Astrocyte of the spinal cord (primary cell): ENCODE measurements at regions not wholly inside any gene's neighbourhood (a gene's known extent, or its start where the extent isn't known, plus 50 kb on each side); places are given as distances from the start of the nearest gene placed in this dataset.

Source experiments
- DNase-seq: peaks from one replicate; pipeline ENCODE4 v3.0.0; 2011; ENCODE audit warnings: low read depth, low spot score
- H3K4me3 ChIP-seq: 2 replicates; pipeline ENCODE4 v1.5.1; 2011; ENCODE audit warnings: low read depth, mild to moderate bottlenecking, low read length, moderate library complexity
- in situ Hi-C: cut with HindIII; loops from 2 replicates; pipeline ENCODE4 v1.10.0; 2017; ENCODE audit warnings: low sequenced_read_pairs
- TF ChIP-seq, protein P1 (sequence below): IDR thresholded peaks from 2 replicates; pipeline ENCODE4 v1.5.1; 2012; ENCODE audit warnings: low read depth, mild to moderate bottlenecking, low read length, inconsistent platforms

DNA sequence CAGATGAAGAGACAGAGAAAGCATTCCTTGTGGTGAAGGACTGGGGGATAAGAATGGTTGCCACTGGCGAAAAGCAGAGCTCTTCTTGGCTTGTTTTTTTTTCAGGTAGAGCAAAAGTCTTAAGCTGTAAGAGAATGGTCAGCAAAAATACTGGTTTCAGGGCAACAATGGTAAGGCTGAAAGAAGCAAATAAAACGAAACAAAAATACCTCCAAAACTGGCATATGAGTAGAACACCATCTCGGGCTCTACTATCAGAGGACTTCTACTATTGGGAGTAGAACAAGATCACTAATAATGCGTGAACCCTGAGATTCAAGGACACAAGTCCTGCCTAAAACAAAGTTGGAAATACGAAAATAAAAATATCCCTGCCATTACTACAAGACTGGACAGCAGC lies 1823.2 kb upstream of the CDH6 start:
- no peak overlapping the region for H3K4me3 ChIP-seq
- TF ChIP-seq, protein P1, sequence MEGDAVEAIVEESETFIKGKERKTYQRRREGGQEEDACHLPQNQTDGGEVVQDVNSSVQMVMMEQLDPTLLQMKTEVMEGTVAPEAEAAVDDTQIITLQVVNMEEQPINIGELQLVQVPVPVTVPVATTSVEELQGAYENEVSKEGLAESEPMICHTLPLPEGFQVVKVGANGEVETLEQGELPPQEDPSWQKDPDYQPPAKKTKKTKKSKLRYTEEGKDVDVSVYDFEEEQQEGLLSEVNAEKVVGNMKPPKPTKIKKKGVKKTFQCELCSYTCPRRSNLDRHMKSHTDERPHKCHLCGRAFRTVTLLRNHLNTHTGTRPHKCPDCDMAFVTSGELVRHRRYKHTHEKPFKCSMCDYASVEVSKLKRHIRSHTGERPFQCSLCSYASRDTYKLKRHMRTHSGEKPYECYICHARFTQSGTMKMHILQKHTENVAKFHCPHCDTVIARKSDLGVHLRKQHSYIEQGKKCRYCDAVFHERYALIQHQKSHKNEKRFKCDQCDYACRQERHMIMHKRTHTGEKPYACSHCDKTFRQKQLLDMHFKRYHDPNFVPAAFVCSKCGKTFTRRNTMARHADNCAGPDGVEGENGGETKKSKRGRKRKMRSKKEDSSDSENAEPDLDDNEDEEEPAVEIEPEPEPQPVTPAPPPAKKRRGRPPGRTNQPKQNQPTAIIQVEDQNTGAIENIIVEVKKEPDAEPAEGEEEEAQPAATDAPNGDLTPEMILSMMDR, result no peak
- in situ Hi-C loops, result no loop called here
- no peak for DNase-seq

DNA sequence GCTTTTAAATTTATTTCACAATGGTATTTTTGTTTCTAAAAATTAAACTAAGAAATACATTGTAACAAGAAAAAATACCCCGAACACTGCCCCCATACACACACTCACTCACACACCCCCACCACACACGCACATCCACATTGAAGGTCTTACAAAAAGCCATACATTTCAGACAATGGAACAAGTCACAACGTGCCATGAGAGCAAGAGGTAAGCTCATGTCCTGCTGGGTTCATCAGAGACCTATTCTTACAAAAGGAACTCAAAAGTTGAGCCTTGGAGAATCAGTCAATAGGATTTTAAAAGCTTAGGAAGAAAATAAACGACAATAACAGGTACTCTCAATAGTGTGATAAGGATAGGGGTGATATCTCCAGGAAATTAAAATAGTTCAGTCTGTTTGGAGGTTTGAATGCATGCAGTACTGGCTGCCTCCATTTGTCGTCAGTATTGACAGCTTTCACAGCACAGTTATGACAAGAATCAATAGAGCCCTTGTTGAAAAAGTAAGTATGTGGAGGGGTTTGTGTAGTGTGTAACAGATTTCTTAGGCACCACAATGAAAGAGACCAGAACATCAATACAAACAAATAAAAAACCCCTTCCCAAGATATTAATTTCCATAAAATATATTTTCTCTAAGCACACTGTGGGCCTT lies 1826.2 kb upstream of the CDH6 start:
- in situ Hi-C loops, result no loop called here

DNA sequence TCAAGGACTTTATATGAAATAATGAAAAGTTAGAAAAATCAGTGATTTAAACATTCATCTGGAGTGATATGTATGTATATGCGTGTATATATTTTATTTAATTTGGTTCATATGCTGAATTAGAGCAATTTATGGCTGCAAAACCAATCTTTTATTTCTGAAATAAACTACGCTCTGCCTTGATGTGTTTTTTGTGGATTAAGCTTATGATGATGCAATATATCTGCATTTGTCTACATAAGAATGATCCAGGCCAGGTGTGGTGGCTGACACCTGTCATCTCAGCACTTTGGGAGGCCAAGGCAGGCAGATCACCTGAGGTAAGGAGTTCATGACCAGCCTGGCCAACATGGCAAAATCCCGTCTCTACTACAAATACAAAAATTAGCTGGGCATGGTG lies 1842.3 kb upstream of the CDH6 start:
- DNase-seq, result no peak
- H3K4me3 ChIP-seq, result no peak overlapping the region
- TF ChIP-seq, protein P1, result no peak
- in situ Hi-C loops, result no loop called here

More for the DNA sequence above, 1826.2 kb upstream of the CDH6 start:
- no peak overlapping the region for H3K4me3 ChIP-seq
- TF ChIP-seq, protein P1, result no peak
- DNase-seq, result no peak

DNA sequence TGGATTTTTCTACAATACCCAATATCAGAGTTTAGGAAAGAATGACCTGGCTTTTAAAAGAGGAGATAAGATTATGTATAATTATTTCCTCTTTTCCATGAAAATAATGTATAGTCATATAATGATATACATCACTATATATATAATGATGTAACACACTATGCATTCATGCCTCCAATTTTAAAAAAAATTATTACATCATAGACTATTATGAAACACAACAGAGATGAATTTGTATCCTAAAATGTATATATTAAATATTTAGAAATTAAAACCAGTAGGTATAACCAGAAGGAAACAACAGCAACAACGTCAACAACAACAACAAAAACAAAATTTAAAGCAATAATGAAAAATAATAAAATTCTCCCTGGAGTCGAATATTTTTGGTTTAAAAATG lies 1856.5 kb upstream of the CDH6 start:
- no peak for DNase-seq
- H3K4me3 ChIP-seq, result no peak overlapping the region
- in situ Hi-C loops, result no loop called here
- TF ChIP-seq, protein P1, result no peak

DNA sequence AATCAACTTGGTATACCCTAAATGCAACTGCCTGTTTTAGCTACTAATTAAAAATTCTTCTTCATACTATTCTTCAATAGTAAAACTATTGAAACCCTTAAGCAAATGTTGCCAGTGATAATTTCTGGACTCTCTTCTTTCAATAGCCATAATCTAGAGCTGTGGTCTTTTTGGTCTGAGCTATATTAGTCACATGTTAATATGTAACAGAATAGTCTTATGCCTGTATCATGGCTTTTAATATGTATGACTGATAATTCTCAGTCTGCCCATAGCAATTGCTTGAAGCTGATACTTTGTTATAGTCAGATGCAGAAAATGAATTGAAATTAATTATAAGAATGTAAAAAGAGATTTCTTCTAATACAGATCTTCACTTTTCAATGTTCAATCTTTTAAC lies 1871.9 kb upstream of the CDH6 start:
- in situ Hi-C loops, result no loop called here
- TF ChIP-seq, protein P1, result no peak
- DNase-seq, result no peak

DNA sequence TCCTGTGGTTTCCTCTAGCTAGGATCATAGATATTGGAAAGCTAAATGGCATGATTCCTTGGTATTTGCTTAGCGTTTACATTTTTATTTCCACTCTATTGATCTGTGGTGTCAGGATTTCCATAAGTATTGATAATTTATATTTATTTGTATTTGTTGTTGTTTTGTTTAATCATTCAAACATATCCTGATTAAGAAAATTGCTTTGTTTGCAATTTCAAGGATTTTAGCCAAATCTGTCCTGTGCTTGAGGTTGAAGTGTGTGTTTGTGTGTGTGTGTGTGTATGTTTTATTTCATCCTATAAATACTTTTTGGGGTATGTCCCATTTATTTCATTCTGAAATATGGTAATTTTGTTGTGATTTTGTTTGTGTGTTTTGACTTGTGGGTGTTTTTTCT lies 1884.1 kb upstream of the CDH6 start:
- DNase-seq, result no peak
- in situ Hi-C loops, result no loop called here
- no peak overlapping the region for H3K4me3 ChIP-seq
- TF ChIP-seq, protein P1, result no peak

More for the DNA sequence above, 1871.9 kb upstream of the CDH6 start:
- H3K4me3 ChIP-seq, result no peak overlapping the region
